Thoracic aorta (tissue), 2 donors: ENCODE measurements at regions not wholly inside any gene's neighbourhood (a gene's known extent, or its start where the extent isn't known, plus 50 kb on each side); places are given as distances from the start of the nearest gene placed in this dataset.

ENCODE experiments used
- ATAC-seq: fragments of 150-250 bp; one replicate; pipeline ENCODE4 v1.8.0; 2017; ENCODE audit warnings: low read depth; ENCODE audit not compliant: insufficient number of reproducible peaks, low FRiP score
- DNase-seq: peaks from one replicate; pipeline ENCODE4 v3.0.0-alpha.2; 2020; ENCODE audit warnings: low spot score
- H3K27ac ChIP-seq, 2 donors: fragments of 200-600 bp; sonication (generic); 1 replicate in 1 of 2; 2 replicates in 1 of 2; pipeline ENCODE4 v1.5.1; 2016; ENCODE audit warnings: mild to moderate bottlenecking in 2 of 2, moderate library complexity in 2 of 2
- H3K27me3 ChIP-seq: fragments of 200-600 bp; sonication (generic); replicated peaks from 2 replicates; pipeline ENCODE4 v1.6.0; 2016; ENCODE audit warnings: mild to moderate bottlenecking; ENCODE audit not compliant: insufficient read depth
- H3K36me3 ChIP-seq: fragments of 200-600 bp; sonication (generic); one replicate; pipeline ENCODE4 v1.5.1; 2016
- H3K4me1 ChIP-seq, 2 donors: fragments of 200-600 bp; sonication (generic); 1 replicate in 1 of 2; 2 replicates in 1 of 2; pipeline versions ENCODE4 v1.5.1 to v1.6.0; 2016; ENCODE audit warnings: low read depth in 2 of 2, mild to moderate bottlenecking in 1 of 2; ENCODE audit not compliant: control insufficient read depth in 1 of 2
- H3K4me3 ChIP-seq: fragments of 200-600 bp; sonication (generic); 2 replicates; pipeline ENCODE4 v1.5.1; 2016; ENCODE audit warnings: mild to moderate bottlenecking
- H3K9me3 ChIP-seq: fragments of 200-600 bp; sonication (generic); 2 replicates; pipeline ENCODE4 v1.5.1; 2016
- TF ChIP-seq, protein P1 (sequence below): fragments of 200-600 bp; sonication (generic); IDR thresholded peaks from one replicate; pipeline ENCODE4 v1.5.1; 2019; ENCODE audit warnings: antibody characterized with exemption

DNA sequence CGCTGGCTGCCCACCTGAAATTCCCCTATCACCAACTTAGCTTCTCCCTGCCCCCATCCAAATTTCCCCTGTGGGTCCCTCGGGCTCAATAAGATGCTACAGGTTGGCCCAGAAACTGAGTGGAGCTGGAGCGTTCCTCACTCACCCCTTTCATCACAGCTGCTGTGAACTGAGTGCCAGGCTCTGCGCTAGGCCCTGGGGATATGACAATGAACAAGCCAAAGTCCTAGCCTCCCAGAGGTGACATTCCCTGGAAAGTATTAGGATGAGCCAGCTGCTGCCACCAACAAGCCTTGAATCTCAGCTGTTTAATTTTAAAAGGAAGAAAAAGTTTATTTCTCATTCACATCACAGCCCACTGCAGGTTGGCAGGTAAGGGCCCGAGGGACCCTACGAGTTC lies 86.6 kb upstream of the EYA2 start:
- peaks cover 8% of the 10 kb centered on the region for H3K27me3 ChIP-seq
- ATAC-seq (no peak), DNase-seq (no peak)
- H3K36me3 ChIP-seq, result no peaks in the 10 kb centered on the region
- H3K4me3 ChIP-seq, result no peak overlapping the region
- TF ChIP-seq, protein P1, sequence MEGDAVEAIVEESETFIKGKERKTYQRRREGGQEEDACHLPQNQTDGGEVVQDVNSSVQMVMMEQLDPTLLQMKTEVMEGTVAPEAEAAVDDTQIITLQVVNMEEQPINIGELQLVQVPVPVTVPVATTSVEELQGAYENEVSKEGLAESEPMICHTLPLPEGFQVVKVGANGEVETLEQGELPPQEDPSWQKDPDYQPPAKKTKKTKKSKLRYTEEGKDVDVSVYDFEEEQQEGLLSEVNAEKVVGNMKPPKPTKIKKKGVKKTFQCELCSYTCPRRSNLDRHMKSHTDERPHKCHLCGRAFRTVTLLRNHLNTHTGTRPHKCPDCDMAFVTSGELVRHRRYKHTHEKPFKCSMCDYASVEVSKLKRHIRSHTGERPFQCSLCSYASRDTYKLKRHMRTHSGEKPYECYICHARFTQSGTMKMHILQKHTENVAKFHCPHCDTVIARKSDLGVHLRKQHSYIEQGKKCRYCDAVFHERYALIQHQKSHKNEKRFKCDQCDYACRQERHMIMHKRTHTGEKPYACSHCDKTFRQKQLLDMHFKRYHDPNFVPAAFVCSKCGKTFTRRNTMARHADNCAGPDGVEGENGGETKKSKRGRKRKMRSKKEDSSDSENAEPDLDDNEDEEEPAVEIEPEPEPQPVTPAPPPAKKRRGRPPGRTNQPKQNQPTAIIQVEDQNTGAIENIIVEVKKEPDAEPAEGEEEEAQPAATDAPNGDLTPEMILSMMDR, result no peak
- no peaks in the 10 kb centered on the region for H3K9me3 ChIP-seq
- H3K4me1 ChIP-seq, result peaks cover 0 to 4% of the 10 kb centered on the region in 2 donors
- no peak overlapping the region for H3K27ac ChIP-seq

DNA sequence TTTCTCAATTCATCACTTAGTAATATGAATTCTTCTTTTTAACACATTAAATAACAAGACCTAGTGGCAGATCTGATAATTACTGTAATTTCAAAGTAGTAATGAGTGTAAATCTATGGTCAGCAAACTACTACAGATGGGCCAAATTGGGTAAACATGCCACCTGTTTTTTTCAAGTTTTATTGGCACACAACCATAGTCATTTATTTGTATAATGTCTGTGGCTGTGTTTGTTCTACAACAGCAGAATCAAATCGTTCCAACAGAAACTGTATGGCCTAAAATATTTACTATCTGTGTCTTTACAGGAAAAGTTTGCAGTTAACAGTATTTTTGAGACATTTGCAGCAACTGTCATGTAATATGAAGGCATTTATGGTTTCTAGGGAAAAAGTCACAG lies 86.1 kb upstream of the EYA2 start:
- peaks cover 8% of the 10 kb centered on the region for H3K27me3 ChIP-seq
- DNase-seq (no peak), ATAC-seq (no peak)
- H3K36me3 ChIP-seq, result no peaks in the 10 kb centered on the region
- no peak overlapping the region for H3K4me3 ChIP-seq
- H3K4me1 ChIP-seq, result peaks cover 0 to 4% of the 10 kb centered on the region in 2 donors
- TF ChIP-seq, protein P1, result no peak
- no peak overlapping the region for H3K27ac ChIP-seq
- H3K9me3 ChIP-seq, result no peaks in the 10 kb centered on the region

DNA sequence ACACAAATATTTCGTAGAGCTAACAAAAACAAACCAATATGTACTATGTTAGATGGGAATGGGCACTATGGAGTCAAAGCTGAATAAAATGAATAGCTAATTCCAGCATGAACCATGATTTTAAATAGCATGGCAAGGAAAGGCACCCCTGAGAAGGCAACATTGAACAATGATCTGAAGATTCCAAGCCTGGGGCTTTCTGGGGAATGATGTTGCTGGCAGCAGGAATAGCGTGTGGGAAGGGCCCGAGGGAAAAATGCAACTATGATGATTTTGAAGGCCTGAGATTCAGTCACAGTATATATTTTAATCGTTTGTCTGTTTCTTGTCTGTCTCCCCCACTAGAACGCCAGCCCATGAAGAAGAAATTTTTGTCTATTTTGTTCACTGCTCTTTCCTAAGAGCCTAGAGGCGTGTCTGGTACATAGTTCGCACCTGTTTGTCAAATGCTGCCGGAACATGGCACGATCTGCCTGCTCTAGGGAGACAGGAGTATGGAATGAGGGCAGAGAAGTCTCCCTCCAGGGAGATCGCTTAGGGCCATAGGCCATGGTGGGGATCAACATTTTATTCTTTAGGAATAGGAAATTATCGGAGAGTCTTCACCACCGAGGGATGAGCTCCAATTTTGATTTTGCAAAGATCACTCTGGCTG lies 84.8 kb upstream of the EYA2 start:
- H3K27me3 ChIP-seq, result peaks cover 8% of the 10 kb centered on the region
- DNase-seq (no peak), ATAC-seq (no peak)
- no peaks in the 10 kb centered on the region for H3K36me3 ChIP-seq
- H3K9me3 ChIP-seq, result no peaks in the 10 kb centered on the region
- TF ChIP-seq, protein P1, result no peak
- peaks cover 0 to 4% of the 10 kb centered on the region in 2 donors for H3K4me1 ChIP-seq
- H3K4me3 ChIP-seq, result no peak overlapping the region
- H3K27ac ChIP-seq, result no peak overlapping the region

DNA sequence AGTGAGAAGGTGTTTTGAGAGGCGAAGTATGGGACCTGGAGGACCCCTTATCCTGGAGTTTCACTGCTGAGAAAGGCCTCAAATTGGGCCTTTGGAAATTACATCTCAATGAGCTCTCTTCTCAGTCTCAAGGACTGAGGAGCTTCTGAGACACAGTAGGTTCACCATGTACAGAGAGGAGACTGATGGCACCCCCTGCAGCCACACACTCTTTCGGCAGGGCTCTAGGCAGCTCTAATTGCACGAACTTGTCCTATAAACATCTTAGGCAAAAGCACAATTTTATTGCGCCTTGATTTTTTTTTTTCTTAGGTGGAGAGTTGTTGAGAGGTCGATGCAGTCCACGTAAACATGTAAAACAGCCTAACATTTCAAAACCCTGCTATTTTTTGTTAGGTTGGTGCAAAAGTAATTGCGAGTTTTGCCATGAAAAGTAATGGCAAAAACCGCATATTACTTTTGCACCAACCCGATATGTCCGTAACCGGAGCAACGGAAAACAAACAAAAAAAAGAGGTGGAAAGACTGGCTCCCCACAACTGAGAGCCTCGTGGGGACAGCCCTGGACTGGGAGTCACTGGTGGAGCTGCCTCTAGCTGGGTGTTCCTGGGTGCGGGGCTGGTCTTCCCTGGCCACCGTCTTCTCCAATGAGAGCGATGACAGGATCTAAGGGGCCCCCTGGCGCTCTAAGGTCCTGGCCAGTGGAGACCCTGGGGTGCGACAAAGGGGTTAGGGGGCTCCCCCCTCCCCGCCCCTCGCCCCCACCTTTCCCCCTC lies 84.0 kb upstream of the EYA2 start:
- Histone ChIP-seq H3K4me3 (no peak overlapping the region), H3K36me3 (no peaks in the 10 kb centered on the region), H3K27me3 (peaks cover 8% of the 10 kb centered on the region), H3K9me3 (no peaks in the 10 kb centered on the region), H3K4me1 (peaks cover 0 to 4% of the 10 kb centered on the region in 2 donors), H3K27ac (no peak overlapping the region)
- ATAC-seq, result no peak
- DNase-seq, result no peak
- TF ChIP-seq, protein P1, result no peak

DNA sequence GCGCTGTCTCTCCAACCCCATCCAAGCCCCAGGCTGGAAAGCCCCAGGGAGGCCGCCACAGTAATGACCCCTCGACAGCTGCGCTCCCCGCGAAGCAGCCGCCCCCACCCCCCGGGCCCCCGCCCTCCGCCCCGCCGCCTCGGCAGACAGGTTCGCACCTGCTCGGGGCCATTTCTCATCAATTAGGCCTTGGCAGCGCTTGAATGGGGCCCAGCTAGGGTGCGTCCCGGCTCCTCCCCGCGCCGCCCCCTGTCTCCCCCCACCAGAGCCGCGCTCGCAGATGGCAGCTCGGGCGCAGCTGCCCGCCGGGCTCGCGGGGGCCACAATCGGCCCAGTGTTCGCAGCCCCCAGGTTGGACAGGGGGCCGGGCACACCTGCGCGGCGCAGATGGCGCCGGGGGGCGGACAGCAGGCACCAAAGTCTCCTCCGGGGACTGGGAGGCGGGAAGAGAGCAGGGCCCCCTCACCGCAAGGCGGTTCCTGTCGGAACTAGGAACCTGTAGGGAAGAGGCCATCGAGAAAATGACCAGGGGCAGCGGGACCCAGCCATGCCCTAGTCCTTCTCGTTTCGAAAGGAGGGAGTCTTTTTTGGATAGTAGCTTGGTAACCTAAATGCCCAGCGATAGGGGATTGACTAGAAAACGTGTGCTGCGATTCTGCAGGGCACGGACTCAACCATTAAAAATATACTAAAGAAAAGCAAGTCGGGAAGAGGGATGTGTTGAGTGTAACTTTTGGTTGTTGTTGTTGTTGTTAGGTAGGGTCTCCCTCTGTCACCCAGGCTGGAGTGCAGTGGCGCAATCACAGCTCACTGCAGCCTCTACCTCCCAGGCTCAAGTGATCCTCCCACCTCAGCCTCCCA lies 83.2 kb upstream of the EYA2 start:
- no peaks in the 10 kb centered on the region for H3K9me3 ChIP-seq
- H3K4me3 ChIP-seq, result peak overlapping the region; percentile 52
- ATAC-seq, result no peak
- no peaks in the 10 kb centered on the region for H3K36me3 ChIP-seq
- peaks cover 8% of the 10 kb centered on the region for H3K27me3 ChIP-seq
- no peak for DNase-seq
- TF ChIP-seq, protein P1, result no peak
- H3K4me1 ChIP-seq, result peaks cover 0 to 4% of the 10 kb centered on the region in 2 donors
- H3K27ac ChIP-seq, result no peak overlapping the region
